Lung (tissue), 11 donors: ENCODE measurements at regions not wholly inside any gene's neighbourhood (a gene's known extent, or its start where the extent isn't known, plus 50 kb on each side); places are given as distances from the start of the nearest gene placed in this dataset.

Source experiments
- ATAC-seq: fragments of 200-7000 bp; cut with Tn5 transposase; one replicate; pipeline ENCODE4 v1.9.1; 2020; ENCODE audit warnings: moderate number of reproducible peaks; ENCODE audit not compliant: insufficient read depth, low FRiP score
- DNase-seq, 3 donors: peaks; one replicate each; pipeline ENCODE4 v3.0.0-alpha.2; 2013 to 2017
- H3K27ac ChIP-seq, 2 donors: one replicate each; pipeline ENCODE4 v1.5.1; 2013; ENCODE audit warnings: mild to moderate bottlenecking in 2 of 2, moderate library complexity in 2 of 2, control low read depth in 1 of 2, inconsistent platforms in 1 of 2, low read depth in 1 of 2, low read length in 1 of 2
- H3K27me3 ChIP-seq, 3 donors: one replicate each; pipeline ENCODE4 v1.5.1; 2013; ENCODE audit warnings: low read length in 2 of 3; ENCODE audit not compliant: control insufficient read depth in 3 of 3, insufficient read depth in 3 of 3
- H3K36me3 ChIP-seq, 4 donors: one replicate each; pipeline ENCODE4 v1.5.1; 2013; ENCODE audit warnings: low read length in 4 of 4, mild to moderate bottlenecking in 1 of 4, moderate library complexity in 1 of 4; ENCODE audit not compliant: control insufficient read depth in 4 of 4, insufficient read depth in 4 of 4
- H3K4me1 ChIP-seq, 5 donors: one replicate each; pipeline ENCODE4 v1.5.1; 2013; ENCODE audit warnings: low read length in 5 of 5, mild to moderate bottlenecking in 2 of 5, moderate library complexity in 1 of 5; ENCODE audit not compliant: control insufficient read depth in 5 of 5, insufficient read depth in 5 of 5
- H3K4me3 ChIP-seq: one replicate; pipeline ENCODE4 v1.5.1; 2013; ENCODE audit warnings: mild to moderate bottlenecking, control low read depth, moderate library complexity
- H3K9ac ChIP-seq, 2 donors: one replicate each; pipeline ENCODE4 v1.5.1; 2013; ENCODE audit warnings: low read length in 2 of 2, control low read depth in 1 of 2; ENCODE audit not compliant: insufficient read depth in 1 of 2
- H3K9me3 ChIP-seq, 4 donors: one replicate each; pipeline ENCODE4 v1.5.1; 2013; ENCODE audit warnings: low read length in 3 of 4, mild to moderate bottlenecking in 1 of 4, moderate library complexity in 1 of 4; ENCODE audit not compliant: control insufficient read depth in 4 of 4, insufficient read depth in 3 of 4
- WGBS, 2 donors: extraction: QIAGEN DNeasy Blood & Tissue Kit; methylation state at CpG; one replicate each; pipeline ENCODE4 v1.1.7; 2013; 5-methylcytosine and 5-hydroxymethylcytosine counted together
- TF ChIP-seq, protein P1 (sequence below): IDR thresholded peaks from 2 replicates; pipeline ENCODE4 v1.5.1; 2012; ENCODE audit warnings: mild to moderate bottlenecking; ENCODE audit errors: control extremely low read depth, extremely low read depth
- donor health status: control.
- donor health status: control.
- donor health status: Bipolar disorder and iron deficiency.
- donor health status: healthy.
- donor health status: DM: yes; HTN: yes; CAD: no.

DNA sequence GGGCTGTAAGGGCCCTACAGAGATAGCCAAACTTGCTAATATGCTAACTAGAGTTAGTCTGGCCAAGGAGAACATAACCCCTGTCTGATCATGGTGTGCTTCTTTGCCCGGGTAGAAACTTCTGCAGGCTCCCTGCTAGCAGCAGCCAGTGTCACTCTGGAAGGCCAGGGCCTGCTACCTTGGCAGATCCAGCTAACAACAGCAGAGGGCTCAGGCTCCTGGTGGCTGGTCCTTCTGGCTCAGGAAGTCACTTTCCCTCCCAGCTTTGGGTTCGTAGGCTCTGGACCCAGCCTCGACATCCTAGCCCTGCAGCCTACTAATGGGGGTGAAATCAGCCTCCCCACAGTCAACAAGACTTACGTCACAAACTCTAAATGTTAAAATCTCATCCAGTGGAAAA, 373.7 kb upstream of the RGMA start:
- no peaks in the 10 kb centered on the region for H3K9me3 ChIP-seq
- no peaks in the 10 kb centered on the region for H3K4me1 ChIP-seq
- H3K27ac ChIP-seq, result no peak overlapping the region
- no peak overlapping the region for H3K4me3 ChIP-seq
- ATAC-seq (no peak), DNase-seq (no peak)
- WGBS, 2 donors, result 85 to 86% methylated on average over 4 of the region's 4 CpGs
- H3K36me3 ChIP-seq, result no peaks in the 10 kb centered on the region
- H3K9ac ChIP-seq, result no peak overlapping the region
- no peaks in the 10 kb centered on the region for H3K27me3 ChIP-seq
- TF ChIP-seq, protein P1, sequence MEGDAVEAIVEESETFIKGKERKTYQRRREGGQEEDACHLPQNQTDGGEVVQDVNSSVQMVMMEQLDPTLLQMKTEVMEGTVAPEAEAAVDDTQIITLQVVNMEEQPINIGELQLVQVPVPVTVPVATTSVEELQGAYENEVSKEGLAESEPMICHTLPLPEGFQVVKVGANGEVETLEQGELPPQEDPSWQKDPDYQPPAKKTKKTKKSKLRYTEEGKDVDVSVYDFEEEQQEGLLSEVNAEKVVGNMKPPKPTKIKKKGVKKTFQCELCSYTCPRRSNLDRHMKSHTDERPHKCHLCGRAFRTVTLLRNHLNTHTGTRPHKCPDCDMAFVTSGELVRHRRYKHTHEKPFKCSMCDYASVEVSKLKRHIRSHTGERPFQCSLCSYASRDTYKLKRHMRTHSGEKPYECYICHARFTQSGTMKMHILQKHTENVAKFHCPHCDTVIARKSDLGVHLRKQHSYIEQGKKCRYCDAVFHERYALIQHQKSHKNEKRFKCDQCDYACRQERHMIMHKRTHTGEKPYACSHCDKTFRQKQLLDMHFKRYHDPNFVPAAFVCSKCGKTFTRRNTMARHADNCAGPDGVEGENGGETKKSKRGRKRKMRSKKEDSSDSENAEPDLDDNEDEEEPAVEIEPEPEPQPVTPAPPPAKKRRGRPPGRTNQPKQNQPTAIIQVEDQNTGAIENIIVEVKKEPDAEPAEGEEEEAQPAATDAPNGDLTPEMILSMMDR, result no peak

DNA sequence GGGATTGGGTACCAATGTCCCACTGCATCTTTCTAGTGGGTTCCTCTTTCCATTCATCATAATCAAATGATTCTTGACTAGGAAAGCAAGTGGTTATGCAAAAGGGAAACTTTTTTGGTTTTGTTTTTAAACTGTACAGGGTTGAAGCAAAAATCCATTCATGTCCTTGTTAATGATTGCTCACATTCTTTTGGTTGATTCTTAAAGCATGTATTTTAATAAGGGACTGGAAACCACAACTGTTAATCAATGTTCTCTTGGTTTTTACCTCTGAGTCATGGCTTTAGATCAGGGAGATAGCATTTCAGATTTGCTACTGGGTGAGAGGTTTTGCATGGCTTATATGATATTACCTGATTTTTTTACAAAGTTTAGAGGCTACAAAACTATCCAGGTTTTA, 371.7 kb upstream of the RGMA start:
- DNase-seq (no peak), ATAC-seq (no peak)
- Histone ChIP-seq H3K9me3 (no peaks in the 10 kb centered on the region), H3K27me3 (no peaks in the 10 kb centered on the region), H3K4me3 (no peak overlapping the region), H3K36me3 (no peaks in the 10 kb centered on the region), H3K4me1 (no peaks in the 10 kb centered on the region), H3K27ac (no peak overlapping the region), H3K9ac (no peak overlapping the region)
- TF ChIP-seq, protein P1, result no peak

DNA sequence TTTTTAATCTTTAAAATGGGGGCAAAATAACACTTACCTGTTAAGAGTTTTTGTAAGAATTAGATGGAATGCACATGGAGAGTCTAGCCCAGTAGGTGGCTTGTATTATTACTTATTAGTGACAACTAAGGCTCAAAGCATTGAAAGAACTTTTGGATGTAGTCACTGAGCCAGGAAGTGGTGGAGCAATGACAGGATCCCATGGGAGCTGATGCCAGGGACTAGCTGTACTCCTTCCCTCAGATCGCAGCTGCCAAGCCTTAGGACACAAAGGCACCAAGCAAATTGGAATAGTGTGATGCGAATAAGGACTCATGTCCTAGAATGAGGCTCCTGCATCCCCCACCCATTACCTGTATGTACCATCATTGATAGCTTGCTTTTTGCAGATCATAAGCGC, 370.4 kb upstream of the RGMA start:
- Histone ChIP-seq H3K27ac (no peak overlapping the region), H3K4me1 (no peaks in the 10 kb centered on the region), H3K9me3 (no peaks in the 10 kb centered on the region), H3K9ac (no peak overlapping the region), H3K27me3 (no peaks in the 10 kb centered on the region), H3K4me3 (no peak overlapping the region), H3K36me3 (no peaks in the 10 kb centered on the region)
- ATAC-seq, result no peak
- TF ChIP-seq, protein P1, result no peak
- no peak for DNase-seq
- WGBS, 2 donors, result 98 to 99% methylated on average over 3 of the region's 3 CpGs

DNA sequence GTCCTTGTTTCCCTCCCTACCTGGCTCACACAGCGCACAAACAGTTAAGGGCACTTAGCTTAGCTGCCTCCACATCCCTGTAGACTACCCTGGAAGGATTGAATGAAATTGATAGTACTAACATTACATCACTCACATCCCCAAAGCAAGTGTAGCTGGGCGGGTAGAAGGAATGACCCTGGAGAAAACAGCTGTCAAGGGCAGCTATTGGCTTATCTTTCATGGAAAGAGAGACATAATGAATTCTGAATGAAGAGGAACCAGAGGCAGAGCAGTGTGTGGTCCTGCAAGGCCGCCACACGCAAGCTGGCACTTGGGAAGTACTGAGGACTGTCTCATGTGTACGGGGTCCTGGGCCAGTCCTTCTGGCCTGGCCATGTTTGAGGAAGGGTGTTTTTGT, 369.6 kb upstream of the RGMA start:
- H3K27ac ChIP-seq, result no peak overlapping the region
- no peak overlapping the region for H3K9ac ChIP-seq
- no peaks in the 10 kb centered on the region for H3K27me3 ChIP-seq
- ATAC-seq, result no peak
- H3K4me3 ChIP-seq, result no peak overlapping the region
- WGBS, 2 donors, result 75 to 84% methylated on average over 5 of the region's 5 CpGs
- H3K36me3 ChIP-seq, result no peaks in the 10 kb centered on the region
- H3K9me3 ChIP-seq, result no peaks in the 10 kb centered on the region
- no peak for DNase-seq
- TF ChIP-seq, protein P1, result no peak
- no peaks in the 10 kb centered on the region for H3K4me1 ChIP-seq
